GM12873 (cell line): ENCODE measurements at regions not wholly inside any gene's neighbourhood (a gene's known extent, or its start where the extent isn't known, plus 50 kb on each side); places are given as distances from the start of the nearest gene placed in this dataset.

Experiments used
- CTCF ChIP-seq: IDR thresholded peaks from 2 replicates; pipeline ENCODE4 v1.5.1; 2012; ENCODE audit warnings: low read depth, mild to moderate bottlenecking, moderate library complexity, low read length, control low read depth; ENCODE audit not compliant: insufficient read depth; ENCODE audit errors: missing control alignments

GRCh38 chr13:74084375-74084935 is 49.7 kb downstream of the KLF12 start:
- no peak for TF ChIP-seq CTCF

- no peak for TF ChIP-seq CTCF
These were observed 51.5 kb downstream of the KLF12 start for GRCh38 chr13:74082741-74083160.

DNA sequence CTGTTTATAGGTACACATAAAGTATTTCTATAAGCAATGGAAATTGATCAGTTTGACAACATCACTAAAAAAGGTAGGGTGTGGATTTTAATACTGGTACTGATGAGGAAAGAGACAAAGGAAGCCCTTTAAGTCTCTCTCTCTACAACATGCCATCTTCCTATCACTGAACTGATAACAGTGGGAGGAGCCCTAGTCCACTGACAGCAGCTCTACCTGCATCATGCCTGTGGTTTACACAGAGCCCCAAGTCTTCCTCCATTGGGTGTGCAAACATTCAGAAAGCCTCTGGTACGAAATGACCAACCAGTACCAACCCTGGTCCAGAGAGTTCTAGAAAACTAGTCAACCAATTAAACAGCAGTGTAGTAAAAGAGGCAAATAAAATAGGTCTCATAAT is 53.4 kb downstream of the KLF12 start:
- no peak for TF ChIP-seq CTCF

- TF ChIP-seq CTCF = no peak
These were observed 56.4 kb downstream of the KLF12 start for GRCh38 chr13:74077792-74078191.

- no peak for TF ChIP-seq CTCF
These were observed 56.8 kb downstream of the KLF12 start for GRCh38 chr13:74077375-74077774.

- no peak for TF ChIP-seq CTCF
These were observed 59.5 kb downstream of the KLF12 start for GRCh38 chr13:74074723-74075122.

GRCh38 chr13:74073274-74073673 is 60.9 kb downstream of the KLF12 start:
- TF ChIP-seq CTCF = no peak
